GM12878 (cell line): ENCODE measurements at regions not wholly inside any gene's neighbourhood (a gene's known extent, or its start where the extent isn't known, plus 50 kb on each side); places are given as distances from the start of the nearest gene placed in this dataset.

Experiments
- ATAC-seq: fragments of 200-7000 bp; cut with Tn5 transposase; 3 replicates; pipeline ENCODE4 v1.9.1; 2020; ENCODE audit warnings: mild to moderate bottlenecking, moderate library complexity
- BruUV-seq: library from RNA; stranded (reverse); fragments of 400-500 nt; replicated peaks from 2 replicates; lab custom pipeline; 2021; lab: Mats Ljungman, UMichigan
- CTCF ChIA-PET: fragments of 300-600 bp; sonication (Branson Sonifier 250); formaldehyde crosslinking; extraction: SDS; loops from one replicate; lab custom pipeline; 2021; ENCODE audit warnings: inconsistent platforms; lab: Yijun Ruan, JAX
- POLR2A ChIA-PET: fragments of 350-600 bp; formaldehyde crosslinking; extraction: SDS; loops from one replicate; lab custom pipeline; 2021; ENCODE audit warnings: inconsistent platforms; lab: Charles Lee
- RAD21 ChIA-PET: fragments of 300-600 bp; sonication (Branson Sonifier 250); formaldehyde crosslinking; loops from one replicate; lab custom pipeline; 2023; ENCODE audit warnings: antibody characterized with exemption; ENCODE audit not compliant: unreplicated experiment; lab: Charles Lee
- SMC1A ChIA-PET: fragments of 300-600 bp; sonication (Branson Sonifier 250); formaldehyde crosslinking; loops from one replicate; lab custom pipeline; 2023; ENCODE audit not compliant: unreplicated experiment, uncharacterized antibody; lab: Charles Lee
- DNase-seq: peaks from one replicate; pipeline ENCODE4 v3.0.0-alpha.2; 2011; ENCODE audit warnings: low read depth, low spot score
- FAIRE-seq: peaks from 3 replicates; lab custom pipeline; 2011; peaks lifted over from hg19 to GRCh38; lab: Jason Lieb, UNC
- H2AFZ ChIP-seq: 2 replicates; pipeline ENCODE4 v1.6.0; 2011; ENCODE audit warnings: low read depth, low read length, control low read depth; ENCODE audit not compliant: control insufficient read depth
- H3K27ac ChIP-seq: 2 replicates; pipeline ENCODE4 v1.5.1; 2011; ENCODE audit warnings: control low read depth; ENCODE audit not compliant: control insufficient read depth, insufficient read depth
- H3K27me3 ChIP-seq, 2 experiments: replicated peaks in 1 of 2; 2 replicates each; pipeline versions ENCODE4 v1.6.0 to v1.6.1; 2011; ENCODE audit warnings: low read length in 1 of 2; ENCODE audit not compliant: control insufficient read depth in 2 of 2, insufficient read depth in 2 of 2
- H3K36me3 ChIP-seq, 2 experiments: 2 replicates each; pipeline ENCODE4 v1.5.1; 2011; ENCODE audit warnings: low read length in 1 of 2; ENCODE audit not compliant: control insufficient read depth in 2 of 2, insufficient read depth in 2 of 2
- H3K4me1 ChIP-seq: 2 replicates; pipeline ENCODE4 v1.6.1; 2011; ENCODE audit warnings: mild to moderate bottlenecking, low read length, moderate library complexity, mixed read lengths; ENCODE audit not compliant: control insufficient read depth, insufficient read depth
- H3K4me2 ChIP-seq: 2 replicates; pipeline ENCODE4 v1.6.0; 2011; ENCODE audit warnings: control low read depth; ENCODE audit not compliant: control insufficient read depth, insufficient read depth
- H3K4me3 ChIP-seq: fragments of 200-600 bp; sonication (generic); 2 replicates; pipeline ENCODE4 v1.5.1; 2016
- H3K79me2 ChIP-seq: 2 replicates; pipeline ENCODE4 v1.6.0; 2011; ENCODE audit warnings: low read length; ENCODE audit not compliant: control insufficient read depth, insufficient read depth
- H3K9ac ChIP-seq: 2 replicates; pipeline ENCODE4 v1.8.0; 2011; ENCODE audit warnings: low read length, control low read depth, mixed read lengths; ENCODE audit not compliant: control insufficient read depth, insufficient read depth
- H3K9me3 ChIP-seq: replicated peaks from 3 replicates; pipeline ENCODE4 v1.5.1; 2011; ENCODE audit warnings: mild to moderate bottlenecking, low read length; ENCODE audit not compliant: control insufficient read depth, insufficient read depth
- H4K20me1 ChIP-seq: 2 replicates; pipeline ENCODE4 v1.6.0; 2011; ENCODE audit not compliant: control insufficient read depth, insufficient read depth
- FOXM1 ChIP-seq: IDR thresholded peaks from 2 replicates; pipeline ENCODE4 v1.6.1; 2012; ENCODE audit warnings: low read depth, mild to moderate bottlenecking, inconsistent platforms, low read length, moderate library complexity
- GATAD2B ChIP-seq: fragments of 450-650 bp; conservative IDR thresholded peaks from 2 replicates; pipeline ENCODE4 v1.6.1; 2017; ENCODE audit warnings: low read depth, mild to moderate bottlenecking, moderate library complexity
- NR2C2 ChIP-seq: IDR thresholded peaks from 2 replicates; pipeline ENCODE4 v1.6.1; 2011; ENCODE audit warnings: borderline replicate concordance, low read depth; ENCODE audit not compliant: control insufficient read depth, insufficient read length
- PAX8 ChIP-seq: fragments of 450-650 bp; IDR thresholded peaks from 2 replicates; pipeline ENCODE4 v1.6.1; 2017; ENCODE audit warnings: mild to moderate bottlenecking, moderate library complexity
- REST ChIP-seq: IDR thresholded peaks from 2 replicates; pipeline ENCODE4 v1.6.1; 2012; ENCODE audit warnings: mild to moderate bottlenecking, low read depth, low read length
- ZNF24 ChIP-seq: fragments of 450-650 bp; IDR thresholded peaks from 2 replicates; pipeline ENCODE4 v1.6.1; 2017; ENCODE audit warnings: antibody characterized with exemption, mild to moderate bottlenecking
- WGBS: methylation state at CpG from one replicate; pipeline ENCODE4 v1.1.6; 2016; ENCODE audit warnings: low lambda C conversion rate; ENCODE audit not compliant: insufficient replicate concordance, insufficient coverage; ENCODE audit errors: missing lambda C conversion rate; 5-methylcytosine and 5-hydroxymethylcytosine counted together
- in situ Hi-C: fragments of 300-500 bp; cut with MboI; formaldehyde crosslinking; loops from 9 replicates; pipeline ENCODE4 v1.14.3; 2018; ENCODE audit warnings: mixed read lengths
- intact Hi-C: fragments of 100-400 bp; cut with micrococcal nuclease; formaldehyde crosslinking; loops from one replicate; pipeline ENCODE4 v1.14.2; 2022; ENCODE audit not compliant: unreplicated experiment
- TF ChIP-seq, protein P1 (sequence below): IDR thresholded peaks from 2 replicates; pipeline ENCODE4 v1.6.1; 2011; ENCODE audit warnings: borderline replicate concordance, low read depth, mild to moderate bottlenecking, moderate library complexity, mixed read lengths, low read length; ENCODE audit not compliant: insufficient read depth; ENCODE audit errors: extremely low read length

DNA sequence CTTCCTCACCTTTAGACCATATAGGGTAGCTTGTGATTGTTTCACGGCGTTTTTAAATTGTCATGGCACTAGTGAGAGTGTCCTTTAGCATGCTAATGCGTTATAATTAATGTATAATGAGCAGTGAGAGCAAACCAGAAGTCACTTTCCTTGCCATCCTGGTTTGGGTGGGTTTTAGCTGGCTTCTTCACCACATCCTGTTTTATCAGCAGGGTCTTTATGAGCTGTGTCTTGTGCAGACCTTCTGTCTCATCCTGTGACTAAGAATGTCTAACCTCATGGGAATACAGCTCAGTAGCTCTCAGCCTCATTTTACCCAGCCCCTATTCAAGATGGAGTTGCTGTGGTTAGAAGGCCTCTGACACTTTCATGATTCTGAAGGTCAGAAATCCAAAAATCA lies 370.9 kb upstream of the RBFOX1 start (continued):
- TF ChIP-seq, protein P1, sequence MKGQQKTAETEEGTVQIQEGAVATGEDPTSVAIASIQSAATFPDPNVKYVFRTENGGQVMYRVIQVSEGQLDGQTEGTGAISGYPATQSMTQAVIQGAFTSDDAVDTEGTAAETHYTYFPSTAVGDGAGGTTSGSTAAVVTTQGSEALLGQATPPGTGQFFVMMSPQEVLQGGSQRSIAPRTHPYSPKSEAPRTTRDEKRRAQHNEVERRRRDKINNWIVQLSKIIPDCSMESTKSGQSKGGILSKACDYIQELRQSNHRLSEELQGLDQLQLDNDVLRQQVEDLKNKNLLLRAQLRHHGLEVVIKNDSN: no peak
- TF ChIP-seq GATAD2B: no peak

- DNase-seq: no peak
- no peak overlapping the region for H2AFZ ChIP-seq
- no peak for ATAC-seq
- 62% methylated on average over 8 of the region's 8 CpGs for WGBS
- no peak overlapping the region for H3K27ac ChIP-seq
- RAD21 ChIA-PET: no interaction called here
- no peaks in the 10 kb centered on the region for H4K20me1 ChIP-seq
- no peak for FAIRE-seq
- SMC1A ChIA-PET: no interaction called here
- intact Hi-C loops (no loop called here), in situ Hi-C loops (no loop called here)
- no peak overlapping the region for H3K9ac ChIP-seq
- H3K4me1 ChIP-seq: no peaks in the 10 kb centered on the region
- H3K79me2 ChIP-seq: no peaks in the 10 kb centered on the region
- H3K4me2 ChIP-seq: no peak overlapping the region
- H3K9me3 ChIP-seq: no peaks in the 10 kb centered on the region; the same call in 2 of the 3 replicates
- TF ChIP-seq NR2C2 (no peak), REST (no peak), PAX8 (no peak), ZNF24 (no peak), FOXM1 (no peak)
- BruUV-seq: no TSS peak
- POLR2A ChIA-PET: no interaction called here
- H3K27me3 ChIP-seq: no peaks in the 10 kb centered on the region
- no peak overlapping the region for H3K4me3 ChIP-seq
- CTCF ChIA-PET: no interaction called here
- H3K36me3 ChIP-seq: no peaks in the 10 kb centered on the region
Measured at GRCh38 chr16:6958184-6958583, 374.5 kb upstream of the RBFOX1 start.
